ENCODE measurements at regions not wholly inside any gene's neighbourhood (a gene's known extent, or its start where the extent isn't known, plus 50 kb on each side); places are given as distances from the start of the nearest gene placed in this dataset.

DNA sequence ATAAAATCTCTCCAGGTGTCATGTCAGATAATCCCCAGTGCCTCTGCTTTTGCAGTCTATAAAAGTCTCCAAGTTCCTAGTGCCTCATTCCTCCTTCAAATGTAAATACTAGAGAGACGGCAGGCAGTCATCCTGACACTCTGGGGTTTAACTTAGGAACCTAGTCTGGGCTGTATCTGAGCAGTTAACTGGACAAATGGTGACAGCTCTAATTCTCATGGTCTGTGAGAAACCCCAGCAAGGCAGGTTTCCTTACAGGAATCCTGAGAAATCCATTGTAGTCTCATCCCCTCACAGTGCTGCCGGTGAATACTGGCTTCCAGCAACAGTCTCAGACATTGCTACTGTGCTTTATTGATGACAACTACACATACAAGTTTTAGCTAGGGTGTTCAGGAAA is 246.8 kb downstream of the SNCA start:
- Histone ChIP-seq H3K27ac (ENCODE audit: low read length) (no peak overlapping the region), H2AFZ (ENCODE audit: low read depth, low read length) (no peak overlapping the region), H3K4me2 (ENCODE audit: low read length) (no peak overlapping the region), H3K79me2 (ENCODE audit: low read length) (no peaks in the 10 kb centered on the region), H3K27me3 (ENCODE audit: low read depth, low read length) (no peaks in the 10 kb centered on the region), H3K9me3 (ENCODE audit: insufficient read depth, low read length) (no peaks in the 10 kb centered on the region), H3K36me3 (replicated peaks; ENCODE audit: low read depth, low read length) (no peaks in the 10 kb centered on the region), H3K4me1 (ENCODE audit: low read length) (no peaks in the 10 kb centered on the region), H3K4me3 (ENCODE audit: low read length) (no peak overlapping the region), H4K20me1 (ENCODE audit: insufficient read depth, low read length) (no peaks in the 10 kb centered on the region), H3K9ac (ENCODE audit: low read length) (no peak overlapping the region)
- no peak for TF ChIP-seq EZH2phosphoT487 (IDR thresholded peaks at IDR 0.05; ENCODE audit: low read depth)
- no peak for TF ChIP-seq CTCF (IDR thresholded peaks at IDR 0.05; ENCODE audit: low read depth, low read length)

- H3K9ac ChIP-seq (ENCODE audit: low read length): no peak overlapping the region
- no peaks in the 10 kb centered on the region for H3K4me1 ChIP-seq (ENCODE audit: low read length)
- no peak overlapping the region for H3K4me2 ChIP-seq (ENCODE audit: low read length)
- H3K36me3 ChIP-seq (replicated peaks; ENCODE audit: low read depth, low read length): no peaks in the 10 kb centered on the region
- no peak overlapping the region for H3K4me3 ChIP-seq (ENCODE audit: low read length)
- no peaks in the 10 kb centered on the region for H3K9me3 ChIP-seq (ENCODE audit: insufficient read depth, low read length)
- H3K79me2 ChIP-seq (ENCODE audit: low read length): no peaks in the 10 kb centered on the region
- no peaks in the 10 kb centered on the region for H3K27me3 ChIP-seq (ENCODE audit: low read depth, low read length)
- H3K27ac ChIP-seq (ENCODE audit: low read length): no peak overlapping the region
- TF ChIP-seq EZH2phosphoT487 (IDR thresholded peaks at IDR 0.05; ENCODE audit: low read depth) (no peak), CTCF (IDR thresholded peaks at IDR 0.05; ENCODE audit: low read depth, low read length) (no peak)
- H4K20me1 ChIP-seq (ENCODE audit: insufficient read depth, low read length): no peaks in the 10 kb centered on the region
- H2AFZ ChIP-seq (ENCODE audit: low read depth, low read length): no peak overlapping the region
These were observed 248.5 kb downstream of the SNCA start for GRCh38 chr4:89588421-89588820.

GRCh38 chr4:89587364-89587763 is 249.6 kb downstream of the SNCA start:
- H2AFZ ChIP-seq (ENCODE audit: low read depth, low read length): no peak overlapping the region; the same call in 1 of the 2 replicates
- no peak overlapping the region for H3K27ac ChIP-seq (ENCODE audit: low read length)
- no peaks in the 10 kb centered on the region for H3K36me3 ChIP-seq (replicated peaks; ENCODE audit: low read depth, low read length)
- H3K4me2 ChIP-seq (ENCODE audit: low read length): peak overlapping the region; percentile 3; the same call in 1 of the 2 replicates
- H3K27me3 ChIP-seq (ENCODE audit: low read depth, low read length): no peaks in the 10 kb centered on the region
- TF ChIP-seq CTCF (IDR thresholded peaks at IDR 0.05; ENCODE audit: low read depth, low read length) (no peak), EZH2phosphoT487 (IDR thresholded peaks at IDR 0.05; ENCODE audit: low read depth) (no peak)
- no peak overlapping the region for H3K4me3 ChIP-seq (ENCODE audit: low read length)
- H3K9ac ChIP-seq (ENCODE audit: low read length): no peak overlapping the region
- H3K79me2 ChIP-seq (ENCODE audit: low read length): no peaks in the 10 kb centered on the region
- H4K20me1 ChIP-seq (ENCODE audit: insufficient read depth, low read length): no peaks in the 10 kb centered on the region
- H3K9me3 ChIP-seq (ENCODE audit: insufficient read depth, low read length): no peaks in the 10 kb centered on the region
- no peaks in the 10 kb centered on the region for H3K4me1 ChIP-seq (ENCODE audit: low read length)

DNA sequence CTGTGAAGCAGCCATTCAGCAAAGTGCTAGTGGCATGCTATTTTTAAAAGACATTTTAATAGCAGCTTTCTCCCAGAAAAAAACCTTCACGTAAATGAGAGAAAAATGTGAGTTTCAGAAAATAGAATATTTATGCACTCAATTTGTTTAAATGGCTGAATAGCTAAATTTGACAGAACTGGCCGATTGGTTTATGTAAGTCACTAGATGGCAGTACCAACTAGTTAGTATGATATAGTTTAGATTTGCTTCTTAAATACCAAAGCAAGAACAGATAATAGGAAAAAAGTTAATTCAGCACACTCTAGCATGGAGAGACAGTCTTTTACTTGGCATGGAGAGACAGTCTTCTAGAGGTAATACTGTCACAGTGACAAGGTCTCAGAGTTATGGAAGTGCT is 250.1 kb downstream of the SNCA start:
- Histone ChIP-seq H3K9ac (ENCODE audit: low read length) (no peak overlapping the region), H2AFZ (ENCODE audit: low read depth, low read length) (no peak overlapping the region; the same call in 1 of the 2 replicates), H4K20me1 (ENCODE audit: insufficient read depth, low read length) (no peaks in the 10 kb centered on the region), H3K79me2 (ENCODE audit: low read length) (no peaks in the 10 kb centered on the region), H3K4me2 (ENCODE audit: low read length) (peak overlapping the region; percentile 3; the same call in 1 of the 2 replicates), H3K9me3 (ENCODE audit: insufficient read depth, low read length) (no peaks in the 10 kb centered on the region), H3K36me3 (replicated peaks; ENCODE audit: low read depth, low read length) (no peaks in the 10 kb centered on the region), H3K4me1 (ENCODE audit: low read length) (no peaks in the 10 kb centered on the region), H3K27me3 (ENCODE audit: low read depth, low read length) (no peaks in the 10 kb centered on the region), H3K27ac (ENCODE audit: low read length) (no peak overlapping the region), H3K4me3 (ENCODE audit: low read length) (no peak overlapping the region)
- TF ChIP-seq EZH2phosphoT487 (IDR thresholded peaks at IDR 0.05; ENCODE audit: low read depth): no peak
- TF ChIP-seq CTCF (IDR thresholded peaks at IDR 0.05; ENCODE audit: low read depth, low read length): peak; percentile 59
